GM10266 (cell line): ENCODE measurements at regions not wholly inside any gene's neighbourhood (a gene's known extent, or its start where the extent isn't known, plus 50 kb on each side); places are given as distances from the start of the nearest gene placed in this dataset.
"Not testable (repeated sequence)": the region's sequence is repeated elsewhere in the genome, so short reads cannot be mapped to it uniquely, and the experiment has no call there.

Experiments
- DNase-seq: peaks from one replicate; pipeline ENCODE4 v3.0.0; 2012; ENCODE audit errors: extremely low spot score
- TF ChIP-seq, protein P1 (sequence below): IDR thresholded peaks from 2 replicates; pipeline ENCODE4 v1.5.1; 2012; ENCODE audit warnings: mild to moderate bottlenecking, low read depth; ENCODE audit not compliant: control insufficient read depth, insufficient read depth; ENCODE audit errors: missing control alignments

DNA sequence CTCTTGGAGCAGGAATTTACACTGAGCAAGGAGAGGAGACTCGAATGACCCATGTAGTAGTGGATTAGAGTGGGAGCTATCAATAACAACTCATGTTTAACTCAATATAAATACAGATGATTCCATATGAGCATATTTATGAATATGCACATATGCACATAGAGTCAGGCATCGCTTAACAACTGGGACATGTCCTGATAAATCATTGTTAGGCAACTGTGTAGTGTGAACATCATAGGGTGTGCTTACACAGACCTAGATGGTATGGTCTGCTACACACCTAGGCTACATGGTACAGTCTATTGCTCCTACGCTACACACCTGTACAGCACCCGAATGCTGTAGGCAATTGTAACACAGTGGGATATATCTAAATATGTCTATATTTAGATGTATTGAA, 75.9 kb upstream of the RALGAPA2 start:
- TF ChIP-seq, protein P1, sequence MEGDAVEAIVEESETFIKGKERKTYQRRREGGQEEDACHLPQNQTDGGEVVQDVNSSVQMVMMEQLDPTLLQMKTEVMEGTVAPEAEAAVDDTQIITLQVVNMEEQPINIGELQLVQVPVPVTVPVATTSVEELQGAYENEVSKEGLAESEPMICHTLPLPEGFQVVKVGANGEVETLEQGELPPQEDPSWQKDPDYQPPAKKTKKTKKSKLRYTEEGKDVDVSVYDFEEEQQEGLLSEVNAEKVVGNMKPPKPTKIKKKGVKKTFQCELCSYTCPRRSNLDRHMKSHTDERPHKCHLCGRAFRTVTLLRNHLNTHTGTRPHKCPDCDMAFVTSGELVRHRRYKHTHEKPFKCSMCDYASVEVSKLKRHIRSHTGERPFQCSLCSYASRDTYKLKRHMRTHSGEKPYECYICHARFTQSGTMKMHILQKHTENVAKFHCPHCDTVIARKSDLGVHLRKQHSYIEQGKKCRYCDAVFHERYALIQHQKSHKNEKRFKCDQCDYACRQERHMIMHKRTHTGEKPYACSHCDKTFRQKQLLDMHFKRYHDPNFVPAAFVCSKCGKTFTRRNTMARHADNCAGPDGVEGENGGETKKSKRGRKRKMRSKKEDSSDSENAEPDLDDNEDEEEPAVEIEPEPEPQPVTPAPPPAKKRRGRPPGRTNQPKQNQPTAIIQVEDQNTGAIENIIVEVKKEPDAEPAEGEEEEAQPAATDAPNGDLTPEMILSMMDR = no peak
- no peak for DNase-seq

DNA sequence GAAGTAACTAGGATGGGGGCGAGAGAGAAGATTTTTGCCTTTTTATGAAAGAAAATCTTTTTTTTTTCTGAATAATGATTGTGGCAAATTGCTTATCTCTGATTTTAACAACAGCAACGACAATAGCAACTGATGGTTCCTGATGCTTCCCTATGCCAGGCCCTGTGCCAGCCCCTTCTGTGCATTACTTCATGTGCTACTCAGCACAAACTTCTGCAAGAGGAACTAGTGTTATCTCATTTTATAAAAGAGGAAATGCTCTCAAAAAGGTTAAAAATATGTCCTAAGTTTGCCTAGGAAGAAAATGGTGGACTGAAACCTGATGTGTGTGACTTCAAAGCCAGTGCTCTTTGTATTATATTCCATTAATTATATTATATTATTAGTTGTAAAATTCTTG, 74.0 kb upstream of the RALGAPA2 start:
- DNase-seq = no peak
- TF ChIP-seq, protein P1 = no peak

DNA sequence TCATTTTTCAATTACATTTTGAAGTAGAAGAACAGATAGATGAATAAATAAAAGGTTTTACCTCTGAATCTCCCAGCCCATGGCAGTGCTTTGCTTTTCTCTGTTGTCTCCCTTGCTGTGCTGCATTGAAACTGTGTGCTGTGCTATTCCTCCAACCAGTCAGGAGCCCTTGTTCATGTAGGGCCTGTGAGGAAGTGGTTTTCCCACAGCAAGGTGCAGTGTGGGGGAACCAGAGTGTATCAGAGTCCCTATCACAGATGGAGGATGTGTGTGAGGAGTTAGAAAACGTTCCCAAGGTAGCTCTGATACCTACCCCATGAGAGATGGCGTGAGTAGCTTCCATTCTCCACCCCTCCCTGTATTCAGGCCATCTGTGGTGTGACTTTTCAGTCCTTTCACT, 72.8 kb upstream of the RALGAPA2 start:
- DNase-seq = no peak
- TF ChIP-seq, protein P1 = no peak

DNA sequence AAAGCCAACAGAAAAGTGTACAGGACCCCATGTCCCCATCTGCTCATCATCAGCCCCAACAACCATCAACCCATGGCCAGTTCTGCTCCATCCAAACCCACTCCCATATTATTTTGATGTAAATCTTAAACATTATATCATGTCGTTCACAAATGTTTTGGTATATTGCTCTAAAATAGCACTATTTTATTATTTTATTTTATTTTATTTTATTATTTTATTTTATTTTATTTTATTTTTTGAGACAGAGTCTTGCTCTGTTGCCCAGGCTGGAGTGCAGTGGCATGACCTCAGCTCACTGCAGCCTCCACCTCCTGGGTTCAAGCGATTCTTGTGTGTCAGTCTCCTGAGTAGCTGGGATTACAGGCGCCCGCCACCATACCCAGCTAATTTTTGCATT, 72.0 kb upstream of the RALGAPA2 start:
- DNase-seq = not testable (repeated sequence)

DNA sequence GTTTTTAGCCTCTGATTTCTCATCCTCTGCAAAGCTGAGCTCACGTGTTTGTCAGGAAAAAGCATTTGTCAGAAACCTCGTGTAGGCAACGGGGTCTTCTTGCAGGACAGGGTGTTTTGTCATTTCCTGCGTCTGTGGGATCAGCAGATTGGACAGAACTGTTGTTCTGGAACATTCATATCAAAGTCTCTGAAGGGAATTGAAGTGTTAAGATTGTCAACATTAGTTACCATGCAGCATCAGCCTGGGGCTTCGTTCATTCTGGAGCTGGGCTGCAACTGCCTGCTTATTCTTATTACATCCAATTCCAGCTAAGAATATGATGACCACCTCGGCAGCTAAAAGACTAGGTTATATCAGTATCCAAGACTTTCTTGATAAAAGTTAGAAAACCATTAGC, 71.0 kb upstream of the RALGAPA2 start:
- no peak for DNase-seq
- TF ChIP-seq, protein P1 = no peak

DNA sequence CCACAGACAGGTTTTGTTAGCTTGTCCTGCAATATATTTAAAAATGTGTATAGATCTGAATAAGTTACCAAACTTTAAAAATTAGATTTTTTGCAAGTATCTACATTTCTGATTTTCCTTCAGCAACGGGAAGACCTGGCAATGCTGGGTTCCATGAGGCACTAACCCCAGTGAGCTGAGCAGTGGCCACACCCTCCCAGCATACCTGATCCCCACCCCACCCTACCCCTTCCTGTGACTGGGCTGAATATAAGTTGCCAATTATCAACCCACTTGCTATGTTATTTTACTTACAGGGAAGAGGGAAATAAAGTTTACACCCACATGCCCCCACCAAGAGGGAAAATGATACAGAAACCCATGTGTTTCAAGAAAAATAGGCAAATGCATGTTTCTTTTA, 70.3 kb upstream of the RALGAPA2 start:
- TF ChIP-seq, protein P1 = no peak
- no peak for DNase-seq

DNA sequence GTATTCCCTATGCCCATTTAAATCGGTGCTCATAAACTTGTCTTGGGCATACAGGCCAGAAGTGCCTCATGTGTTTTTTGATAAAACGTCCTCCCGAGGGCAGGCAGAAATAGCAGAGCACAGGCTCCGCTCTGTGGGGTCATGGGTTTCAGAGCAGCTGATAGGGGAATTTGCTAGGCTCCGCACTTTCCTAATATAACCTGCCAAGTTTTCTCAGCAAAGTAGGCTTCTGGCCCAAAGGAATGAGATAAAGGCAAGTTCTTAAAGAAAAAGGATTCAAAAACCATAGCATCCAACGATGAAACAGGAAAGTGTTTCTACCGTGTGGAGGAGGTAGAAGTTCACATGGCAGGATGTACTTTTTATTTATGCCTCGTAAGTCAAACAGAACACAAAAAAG, 69.8 kb upstream of the RALGAPA2 start:
- TF ChIP-seq, protein P1 = no peak
- DNase-seq = no peak

DNA sequence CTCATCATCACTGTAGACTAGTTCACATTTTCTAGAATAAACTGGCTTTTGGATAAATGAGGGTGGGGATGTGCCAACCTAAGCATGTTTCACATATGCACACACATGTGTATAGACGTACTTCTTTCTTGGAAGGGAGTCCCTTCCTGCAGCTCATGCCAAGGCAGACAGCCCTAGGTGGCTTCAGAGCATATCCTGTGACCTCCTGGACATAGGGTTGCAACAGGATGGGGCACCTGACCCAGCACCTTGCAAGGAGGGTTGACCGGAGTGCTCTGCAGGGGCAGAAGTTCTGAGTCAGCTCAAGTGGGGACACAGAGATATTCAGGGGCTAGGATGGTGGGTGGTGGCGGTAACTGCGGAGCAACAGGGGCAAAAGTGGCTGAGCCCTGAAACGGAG, 68.6 kb upstream of the RALGAPA2 start:
- TF ChIP-seq, protein P1 = no peak
- DNase-seq = no peak
